Neuronal stem cell (in vitro differentiated cells): ENCODE measurements at regions not wholly inside any gene's neighbourhood (a gene's known extent, or its start where the extent isn't known, plus 50 kb on each side); places are given as distances from the start of the nearest gene placed in this dataset.
A peak's percentile ranks its signal among the peaks of the same experiment; 100 is the strongest.
"Not testable (repeated sequence)": the region's sequence is repeated elsewhere in the genome, so short reads cannot be mapped to it uniquely, and the experiment has no call there.

Experiments used
- DNase-seq: peaks from one replicate; pipeline ENCODE4 v3.0.0-alpha.2; 2013; ENCODE audit warnings: low spot score
- H2AFZ ChIP-seq: one replicate; pipeline ENCODE4 v1.6.1; 2013; ENCODE audit warnings: mild to moderate bottlenecking, low read length, inconsistent platforms
- H2AK5ac ChIP-seq: 2 replicates; pipeline ENCODE4 v1.6.1; 2013; ENCODE audit warnings: low read depth, mild to moderate bottlenecking, inconsistent platforms, low read length, moderate library complexity, mixed read lengths
- H2BK120ac ChIP-seq: 2 replicates; pipeline ENCODE4 v1.6.1; 2013; ENCODE audit warnings: low read depth, mild to moderate bottlenecking, inconsistent platforms, low read length, moderate library complexity, mixed read lengths
- H2BK12ac ChIP-seq: one replicate; pipeline ENCODE4 v1.6.1; 2013; ENCODE audit warnings: low read length, inconsistent platforms
- H2BK15ac ChIP-seq: 2 replicates; pipeline ENCODE4 v1.6.1; 2013; ENCODE audit warnings: mild to moderate bottlenecking, low read length, inconsistent platforms, mixed read lengths
- H2BK5ac ChIP-seq: one replicate; pipeline ENCODE4 v1.6.1; 2013; ENCODE audit warnings: inconsistent platforms, mild to moderate bottlenecking, low read length, moderate library complexity
- H3K14ac ChIP-seq: one replicate; pipeline ENCODE4 v1.6.1; 2013; ENCODE audit warnings: low read length, inconsistent platforms
- H3K18ac ChIP-seq: 2 replicates; pipeline ENCODE4 v1.6.1; 2013; ENCODE audit warnings: low read length, inconsistent platforms
- H3K23ac ChIP-seq: 2 replicates; pipeline ENCODE4 v1.6.1; 2013; ENCODE audit warnings: low read depth, mild to moderate bottlenecking, mixed read lengths, low read length, inconsistent platforms; ENCODE audit not compliant: poor library complexity
- H3K27ac ChIP-seq: replicated peaks from 3 replicates; pipeline ENCODE4 v1.5.1; 2013; ENCODE audit warnings: low read length, inconsistent platforms
- H3K27me3 ChIP-seq, 3 experiments: 2 replicates each; pipeline ENCODE4 v1.6.1; 2013; ENCODE audit warnings: low read length in 3 of 3, mild to moderate bottlenecking in 2 of 3, inconsistent platforms in 1 of 3, low read depth in 1 of 3, mixed read lengths in 1 of 3, moderate library complexity in 1 of 3; ENCODE audit not compliant: control insufficient read depth in 3 of 3, insufficient read depth in 3 of 3
- H3K36me3 ChIP-seq, 2 donors: replicated peaks in 1 of 2; 2 replicates each; pipeline ENCODE4 v1.6.1; 2013; ENCODE audit warnings: low read length in 2 of 2; ENCODE audit not compliant: control insufficient read depth in 2 of 2, insufficient read depth in 2 of 2
- H3K4ac ChIP-seq: 2 replicates; pipeline ENCODE4 v1.6.1; 2013; ENCODE audit warnings: inconsistent platforms, mild to moderate bottlenecking, low read length, moderate library complexity
- H3K4me1 ChIP-seq, 2 donors: 1 replicate in 1 of 2; 2 replicates in 1 of 2; pipeline ENCODE4 v1.6.1; 2013; ENCODE audit warnings: low read length in 2 of 2, low read depth in 1 of 2; ENCODE audit not compliant: control insufficient read depth in 2 of 2, insufficient read depth in 1 of 2
- H3K4me2 ChIP-seq: one replicate; pipeline ENCODE4 v1.6.1; 2013; ENCODE audit warnings: mild to moderate bottlenecking, low read length, inconsistent platforms; ENCODE audit not compliant: insufficient read depth, poor library complexity, severe bottlenecking
- H3K4me3 ChIP-seq, 2 donors: 2 replicates each; pipeline ENCODE4 v1.5.1; 2013; ENCODE audit warnings: low read length in 2 of 2, mild to moderate bottlenecking in 2 of 2, inconsistent platforms in 1 of 2, moderate library complexity in 1 of 2
- H3K79me1 ChIP-seq: one replicate; pipeline ENCODE4 v1.6.1; 2013; ENCODE audit warnings: low read depth, mild to moderate bottlenecking, inconsistent platforms, low read length, moderate library complexity
- H3K9ac ChIP-seq: one replicate; pipeline ENCODE4 v1.6.1; 2013; ENCODE audit warnings: mild to moderate bottlenecking, low read depth, low read length, inconsistent platforms; ENCODE audit not compliant: poor library complexity
- H3K9me3 ChIP-seq, 2 donors: replicated peaks in 1 of 2; 2 replicates each; pipeline versions ENCODE3 to v1.6.1; 2013; ENCODE audit warnings: low read length in 2 of 2, mild to moderate bottlenecking in 2 of 2, inconsistent platforms in 1 of 2, low read depth in 1 of 2, mixed read lengths in 1 of 2, moderate library complexity in 1 of 2; ENCODE audit not compliant: control insufficient read depth in 2 of 2, insufficient read depth in 1 of 2
- H4K8ac ChIP-seq: one replicate; pipeline ENCODE4 v1.6.1; 2013; ENCODE audit warnings: low read depth, mild to moderate bottlenecking, inconsistent platforms, low read length, moderate library complexity
- H4K91ac ChIP-seq: one replicate; pipeline ENCODE4 v1.6.1; 2013; ENCODE audit warnings: low read length, low read depth, mild to moderate bottlenecking, inconsistent platforms; ENCODE audit not compliant: poor library complexity
- WGBS, 2 donors: extraction: QIAGEN DNeasy Blood & Tissue Kit; methylation state at CpG; one replicate each; pipeline ENCODE4 v1.1.7; 2013; ENCODE audit warnings: missing lambda C conversion rate in 2 of 2, mixed read lengths in 1 of 2; ENCODE audit not compliant: insufficient read length in 2 of 2, insufficient replicate concordance in 1 of 2; ENCODE audit errors: extremely low coverage in 2 of 2; 5-methylcytosine and 5-hydroxymethylcytosine counted together

GRCh38 chr2:144905956-144906355 is 386.0 kb upstream of the ZEB2 start:
- no peak overlapping the region for H3K4me2 ChIP-seq
- H4K8ac ChIP-seq: no peak overlapping the region
- H3K27me3 ChIP-seq: no peaks in the 10 kb centered on the region
- H4K91ac ChIP-seq: no peak overlapping the region
- H3K9ac ChIP-seq: no peak overlapping the region
- H3K4me1 ChIP-seq: no peaks in the 10 kb centered on the region
- no peak overlapping the region for H2BK5ac ChIP-seq
- H3K14ac ChIP-seq: no peak overlapping the region
- no peaks in the 10 kb centered on the region for H3K36me3 ChIP-seq
- WGBS, 2 donors: no CpG with 5 or more reads among the region's 2 CpGs
- no peaks in the 10 kb centered on the region for H3K79me1 ChIP-seq
- H2BK12ac ChIP-seq: no peak overlapping the region
- no peak overlapping the region for H3K23ac ChIP-seq
- H3K4ac ChIP-seq: no peak overlapping the region
- H3K18ac ChIP-seq: no peak overlapping the region
- DNase-seq: no peak
- no peak overlapping the region for H2AFZ ChIP-seq
- H3K9me3 ChIP-seq: no peaks in the 10 kb centered on the region
- H3K27ac ChIP-seq: no peak overlapping the region
- no peak overlapping the region for H3K4me3 ChIP-seq
- no peak overlapping the region for H2AK5ac ChIP-seq
- H2BK15ac ChIP-seq: no peak overlapping the region
- H2BK120ac ChIP-seq: no peak overlapping the region

- Histone ChIP-seq H3K14ac (no peak overlapping the region), H3K4me2 (no peak overlapping the region), H3K23ac (no peak overlapping the region), H2AK5ac (no peak overlapping the region), H4K8ac (no peak overlapping the region), H2AFZ (no peak overlapping the region), H2BK5ac (no peak overlapping the region), H3K9ac (no peak overlapping the region), H3K4ac (no peak overlapping the region), H3K27ac (no peak overlapping the region), H4K91ac (no peak overlapping the region), H3K4me1 (no peaks in the 10 kb centered on the region), H3K18ac (no peak overlapping the region), H3K27me3 (no peaks in the 10 kb centered on the region), H3K79me1 (no peaks in the 10 kb centered on the region), H3K9me3 (no peaks in the 10 kb centered on the region), H3K4me3 (no peak overlapping the region), H2BK12ac (no peak overlapping the region), H3K36me3 (no peaks in the 10 kb centered on the region), H2BK120ac (no peak overlapping the region), H2BK15ac (no peak overlapping the region)
- WGBS, 2 donors: no CpG with 5 or more reads among the region's 3 CpGs
- DNase-seq: no peak
Measured at GRCh38 chr2:144904612-144905011, 384.7 kb upstream of the ZEB2 start.

GRCh38 chr2:144903045-144903444 is 383.1 kb upstream of the ZEB2 start:
- not testable (repeated sequence) for H3K9ac ChIP-seq, H3K18ac ChIP-seq, H3K27me3 ChIP-seq, H2BK5ac ChIP-seq, H3K36me3 ChIP-seq, H3K27ac ChIP-seq, H3K23ac ChIP-seq, H2BK15ac ChIP-seq, H4K8ac ChIP-seq, H3K14ac ChIP-seq, H3K79me1 ChIP-seq, H2BK12ac ChIP-seq, H3K4me2 ChIP-seq, H2AK5ac ChIP-seq, H3K4ac ChIP-seq, H3K4me1 ChIP-seq, H3K9me3 ChIP-seq, H2BK120ac ChIP-seq, H3K4me3 ChIP-seq, DNase-seq, H4K91ac ChIP-seq
- WGBS, 2 donors: no CpG with 5 or more reads among the region's 19 CpGs
- peak overlapping the region; percentile 49 for H2AFZ ChIP-seq

GRCh38 chr2:144901386-144901785 is 381.5 kb upstream of the ZEB2 start:
- H3K14ac ChIP-seq, H2BK15ac ChIP-seq, H3K27me3 ChIP-seq, H2BK12ac ChIP-seq, H4K8ac ChIP-seq, H3K4me3 ChIP-seq, H2BK5ac ChIP-seq, H3K23ac ChIP-seq, H3K79me1 ChIP-seq, H3K9ac ChIP-seq, H2AFZ ChIP-seq, H3K4me1 ChIP-seq, H3K27ac ChIP-seq, H4K91ac ChIP-seq, H3K18ac ChIP-seq, H3K36me3 ChIP-seq, H3K4me2 ChIP-seq, H2BK120ac ChIP-seq, H2AK5ac ChIP-seq, H3K9me3 ChIP-seq, DNase-seq, H3K4ac ChIP-seq: not testable (repeated sequence)
- WGBS, 2 donors: no CpG with 5 or more reads among the region's 4 CpGs
